SK-N-SH (cell line): ENCODE measurements at regions not wholly inside any gene's neighbourhood (a gene's known extent, or its start where the extent isn't known, plus 50 kb on each side); places are given as distances from the start of the nearest gene placed in this dataset.

ENCODE experiments used
- CTCF ChIA-PET: fragments of 300-600, 350-600 bp; formaldehyde crosslinking; extraction: SDS; loops from one replicate; lab custom pipeline; 2021; lab: Yijun Ruan, JAX
- POLR2A ChIA-PET: fragments of 350-600 bp; sonication (Branson Sonifier 250); formaldehyde crosslinking; extraction: SDS; loops from one replicate; lab custom pipeline; 2020; ENCODE audit warnings: antibody characterized with exemption, inconsistent platforms; lab: Yijun Ruan, JAX
- DNase-seq: peaks from one replicate; pipeline ENCODE4 v3.0.0; 2012
- H2AFZ ChIP-seq: fragments of 200-600 bp; sonication (generic); 2 replicates; pipeline ENCODE4 v1.8.1; 2016; ENCODE audit warnings: antibody characterized with exemption, mild to moderate bottlenecking, low read depth
- H3F3A ChIP-seq: fragments of 200-600 bp; sonication (generic); replicated peaks from 2 replicates; pipeline ENCODE3; 2016; ENCODE audit warnings: antibody characterized with exemption, mild to moderate bottlenecking; ENCODE audit not compliant: insufficient read depth
- H3K27ac ChIP-seq, 2 experiments: fragments of 200-500 bp in 1 of 2; fragments of 200-600 bp in 1 of 2; sonication (Bioruptor generic) in 1 of 2; sonication (generic), shearing (Covaris generic) in 1 of 2; 2 replicates each; pipeline versions ENCODE4 v1.5.1 to v1.6.1; 2014 to 2016; ENCODE audit warnings: low read depth in 2 of 2, inconsistent platforms in 1 of 2, low read length in 1 of 2, mild to moderate bottlenecking in 1 of 2, mixed read lengths in 1 of 2
- H3K27me3 ChIP-seq: fragments of 200-600 bp; sonication (generic), shearing (Covaris generic); 2 replicates; pipeline ENCODE4 v1.6.1; 2016; ENCODE audit warnings: mixed run types; ENCODE audit not compliant: insufficient read depth
- H3K36me3 ChIP-seq, 2 experiments: fragments of 200-500 bp in 1 of 2; fragments of 200-600 bp in 1 of 2; sonication (Bioruptor generic) in 1 of 2; sonication (generic) in 1 of 2; replicated peaks in 1 of 2; 2 replicates each; pipeline versions ENCODE3 to v1.5.1; 2014 to 2016; ENCODE audit warnings: low read length in 1 of 2, mild to moderate bottlenecking in 1 of 2; ENCODE audit not compliant: insufficient read depth in 2 of 2, control insufficient read depth in 1 of 2
- H3K4me1 ChIP-seq, 2 experiments: fragments of 200-500 bp in 1 of 2; fragments of 200-600 bp in 1 of 2; sonication (Bioruptor generic) in 1 of 2; sonication (generic), shearing (Covaris generic) in 1 of 2; 2 replicates each; pipeline versions ENCODE4 v1.5.1 to v1.6.1; 2014 to 2016; ENCODE audit warnings: low read depth in 1 of 2, low read length in 1 of 2, mixed run types in 1 of 2; ENCODE audit not compliant: insufficient read depth in 2 of 2, control insufficient read depth in 1 of 2
- H3K4me2 ChIP-seq: fragments of 200-600 bp; sonication (generic), shearing (Covaris generic); 2 replicates; pipeline ENCODE4 v1.6.1; 2017; ENCODE audit warnings: mixed run types
- H3K4me3 ChIP-seq, 2 experiments: fragments of 200-500 bp in 1 of 2; fragments of 200-600 bp in 1 of 2; sonication (Bioruptor generic) in 1 of 2; sonication (generic), shearing (Covaris generic) in 1 of 2; 2 replicates each; pipeline versions ENCODE4 v1.5.1 to v1.8.1; 2014 to 2016; ENCODE audit warnings: low read depth in 2 of 2, inconsistent platforms in 1 of 2, low read length in 1 of 2, mild to moderate bottlenecking in 1 of 2, mixed read lengths in 1 of 2, moderate library complexity in 1 of 2
- H3K79me2 ChIP-seq: fragments of 200-600 bp; sonication (generic); 2 replicates; pipeline ENCODE4 v1.8.1; 2017; ENCODE audit warnings: mild to moderate bottlenecking; ENCODE audit not compliant: insufficient read depth
- H3K9ac ChIP-seq: fragments of 200-600 bp; sonication (generic); 2 replicates; pipeline ENCODE4 v1.6.1; 2017; ENCODE audit warnings: mixed run types
- H3K9me2 ChIP-seq: fragments of 200-600 bp; sonication (generic); 2 replicates; pipeline ENCODE4 v1.6.1; 2017; ENCODE audit warnings: mixed run types
- H3K9me3 ChIP-seq: fragments of 200-600 bp; sonication (generic); 2 replicates; pipeline ENCODE4 v1.6.1; 2017; ENCODE audit warnings: mixed run types, mild to moderate bottlenecking, moderate library complexity
- H4K20me1 ChIP-seq: fragments of 200-600 bp; sonication (generic); 2 replicates; pipeline ENCODE4 v1.6.1; 2017; ENCODE audit warnings: mild to moderate bottlenecking, mixed run types; ENCODE audit not compliant: insufficient read depth
- CHD2 ChIP-seq: fragments of 150-350 bp; IDR thresholded peaks from 2 replicates; pipeline ENCODE4 v1.6.1; 2018; ENCODE audit warnings: low read length; ENCODE audit not compliant: partially characterized antibody
- CTCF ChIP-seq: fragments of 200-600 bp; sonication (generic); IDR thresholded peaks from 2 replicates; pipeline ENCODE4 v1.6.1; 2017; ENCODE audit warnings: antibody characterized with exemption, mild to moderate bottlenecking, moderate library complexity
- FOSL2 ChIP-seq: IDR thresholded peaks from 2 replicates; pipeline ENCODE4 v1.4.0; 2012; ENCODE audit warnings: low read depth, mild to moderate bottlenecking, moderate library complexity, borderline replicate concordance
- FOXJ3 ChIP-seq: sonication (generic); formaldehyde crosslinking; IDR thresholded peaks from 2 replicates; pipeline ENCODE4 v1.5.1; 2020; ENCODE audit warnings: mild to moderate bottlenecking, missing genetic modification reagents
- FOXM1 ChIP-seq: IDR thresholded peaks from 2 replicates; pipeline ENCODE4 v1.4.0; 2012; ENCODE audit warnings: low read depth, mild to moderate bottlenecking
- GABPA ChIP-seq: IDR thresholded peaks from 2 replicates; pipeline ENCODE4 v1.4.0; 2012; ENCODE audit warnings: low read depth, mild to moderate bottlenecking
- GATA2 ChIP-seq: sonication (generic); formaldehyde crosslinking; IDR thresholded peaks from 2 replicates; pipeline ENCODE4 v1.5.0; 2020; ENCODE audit warnings: mild to moderate bottlenecking, missing genetic modification reagents
- MEF2A ChIP-seq: IDR thresholded peaks from 2 replicates; pipeline ENCODE4 v1.4.0; 2012; ENCODE audit warnings: low read depth, borderline replicate concordance
- MXI1 ChIP-seq: IDR thresholded peaks from 2 replicates; pipeline ENCODE4 v1.6.1; 2012; ENCODE audit warnings: mild to moderate bottlenecking, low read depth, low read length, improper control_type of control experiment
- NRF1 ChIP-seq: IDR thresholded peaks from 2 replicates; pipeline ENCODE4 v1.6.1; 2012; ENCODE audit warnings: low read depth, mild to moderate bottlenecking, low read length
- POLR2AphosphoS5 ChIP-seq: IDR thresholded peaks from 2 replicates; pipeline ENCODE4 v1.6.1; 2012; ENCODE audit warnings: low read depth, low read length
- RCOR1 ChIP-seq: fragments of 150-350 bp; IDR thresholded peaks from 2 replicates; pipeline ENCODE4 v1.6.1; 2017; ENCODE audit warnings: antibody characterized with exemption, low read length
- RFX5 ChIP-seq: IDR thresholded peaks from 2 replicates; pipeline ENCODE4 v1.6.1; 2012; ENCODE audit warnings: mild to moderate bottlenecking, improper control_type of control experiment, low read length
- RXRA ChIP-seq: IDR thresholded peaks from 2 replicates; pipeline ENCODE4 v1.4.0; 2012; ENCODE audit warnings: low read depth, mild to moderate bottlenecking, borderline replicate concordance
- SIN3A ChIP-seq: IDR thresholded peaks from 2 replicates; pipeline ENCODE4 v1.6.1; 2012; ENCODE audit warnings: low read depth, mild to moderate bottlenecking, low read length, moderate library complexity, borderline replicate concordance
- TCF12 ChIP-seq: IDR thresholded peaks from 2 replicates; pipeline ENCODE4 v1.4.0; 2012
- USF1 ChIP-seq: IDR thresholded peaks from 2 replicates; pipeline ENCODE4 v1.4.0; 2012; ENCODE audit warnings: low read depth, borderline replicate concordance
- USF2 ChIP-seq: fragments of 150-350 bp; IDR thresholded peaks from 2 replicates; pipeline ENCODE4 v1.6.1; 2017; ENCODE audit warnings: antibody characterized with exemption, low read length, low read depth, borderline replicate concordance
- WGBS: methylation state at CpG from one replicate; pipeline ENCODE4 v1.1.6; 2017; ENCODE audit warnings: low lambda C conversion rate; 5-methylcytosine and 5-hydroxymethylcytosine counted together
- TF ChIP-seq, protein P1 (sequence below): fragments of 150-350 bp; IDR thresholded peaks from 2 replicates; pipeline ENCODE4 v1.6.1; 2016; ENCODE audit warnings: mild to moderate bottlenecking, low read depth, low read length
- TF ChIP-seq, protein P2 (sequence below): IDR thresholded peaks from 2 replicates; pipeline ENCODE4 v1.4.0; 2012; ENCODE audit warnings: low read depth, borderline replicate concordance

- H3K27me3 ChIP-seq, result no peaks in the 10 kb centered on the region
- ChIA-PET POLR2A (no interaction called here), CTCF (no interaction called here)
- H3K4me1 ChIP-seq, result peaks cover 0 to 3% of the 10 kb centered on the region in 2 experiments; a peak in 1 of 4 replicates
- 81% methylated on average over 3 of the region's 3 CpGs for WGBS
- no peak overlapping the region for H2AFZ ChIP-seq
- no peaks in the 10 kb centered on the region for H3K36me3 ChIP-seq
- no peaks in the 10 kb centered on the region for H3K79me2 ChIP-seq
- no peak for DNase-seq
- H3K4me2 ChIP-seq, result no peak overlapping the region
- H3K4me3 ChIP-seq, result no peak overlapping the region
- no peaks in the 10 kb centered on the region for H3K9me3 ChIP-seq
- no peaks in the 10 kb centered on the region for H3K9me2 ChIP-seq
- peaks cover 8% of the 10 kb centered on the region for H3F3A ChIP-seq
- H3K9ac ChIP-seq, result no peak overlapping the region
- no peak for TF ChIP-seq POLR2AphosphoS5
- TF ChIP-seq FOXJ3 (CRISPR knock-in tag), result no peak
- no peak for TF ChIP-seq FOXM1
- no peak for TF ChIP-seq MEF2A
- no peak for TF ChIP-seq NRF1
- TF ChIP-seq TCF12, result no peak
- TF ChIP-seq FOSL2, result no peak
- TF ChIP-seq SIN3A, result no peak
- TF ChIP-seq, protein P1, sequence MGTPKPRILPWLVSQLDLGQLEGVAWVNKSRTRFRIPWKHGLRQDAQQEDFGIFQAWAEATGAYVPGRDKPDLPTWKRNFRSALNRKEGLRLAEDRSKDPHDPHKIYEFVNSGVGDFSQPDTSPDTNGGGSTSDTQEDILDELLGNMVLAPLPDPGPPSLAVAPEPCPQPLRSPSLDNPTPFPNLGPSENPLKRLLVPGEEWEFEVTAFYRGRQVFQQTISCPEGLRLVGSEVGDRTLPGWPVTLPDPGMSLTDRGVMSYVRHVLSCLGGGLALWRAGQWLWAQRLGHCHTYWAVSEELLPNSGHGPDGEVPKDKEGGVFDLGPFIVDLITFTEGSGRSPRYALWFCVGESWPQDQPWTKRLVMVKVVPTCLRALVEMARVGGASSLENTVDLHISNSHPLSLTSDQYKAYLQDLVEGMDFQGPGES, result no peak
- TF ChIP-seq USF2, result no peak
- no peak for TF ChIP-seq GATA2 (CRISPR knock-in tag)
- TF ChIP-seq GABPA, result no peak
- TF ChIP-seq CHD2, result no peak
- no peak for TF ChIP-seq RXRA
- TF ChIP-seq CTCF, result no peak
- no peak for TF ChIP-seq RFX5
- TF ChIP-seq MXI1, result no peak
- TF ChIP-seq USF1, result no peak
- TF ChIP-seq RCOR1, result no peak
- TF ChIP-seq, protein P2, sequence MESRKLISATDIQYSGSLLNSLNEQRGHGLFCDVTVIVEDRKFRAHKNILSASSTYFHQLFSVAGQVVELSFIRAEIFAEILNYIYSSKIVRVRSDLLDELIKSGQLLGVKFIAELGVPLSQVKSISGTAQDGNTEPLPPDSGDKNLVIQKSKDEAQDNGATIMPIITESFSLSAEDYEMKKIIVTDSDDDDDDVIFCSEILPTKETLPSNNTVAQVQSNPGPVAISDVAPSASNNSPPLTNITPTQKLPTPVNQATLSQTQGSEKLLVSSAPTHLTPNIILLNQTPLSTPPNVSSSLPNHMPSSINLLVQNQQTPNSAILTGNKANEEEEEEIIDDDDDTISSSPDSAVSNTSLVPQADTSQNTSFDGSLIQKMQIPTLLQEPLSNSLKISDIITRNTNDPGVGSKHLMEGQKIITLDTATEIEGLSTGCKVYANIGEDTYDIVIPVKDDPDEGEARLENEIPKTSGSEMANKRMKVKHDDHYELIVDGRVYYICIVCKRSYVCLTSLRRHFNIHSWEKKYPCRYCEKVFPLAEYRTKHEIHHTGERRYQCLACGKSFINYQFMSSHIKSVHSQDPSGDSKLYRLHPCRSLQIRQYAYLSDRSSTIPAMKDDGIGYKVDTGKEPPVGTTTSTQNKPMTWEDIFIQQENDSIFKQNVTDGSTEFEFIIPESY, result no peak
- H3K27ac ChIP-seq, result no peak overlapping the region
- H4K20me1 ChIP-seq, result no peaks in the 10 kb centered on the region
These were observed 82.3 kb upstream of the NDUFV2 start for GRCh38 chr18:9020221-9020620.
